NCI-H2196 (cell line): ENCODE measurements at regions not wholly inside any gene's neighbourhood (a gene's known extent, or its start where the extent isn't known, plus 50 kb on each side); places are given as distances from the start of the nearest gene placed in this dataset.
A peak's percentile ranks its signal among the peaks of the same experiment; 100 is the strongest.
"Not testable (repeated sequence)": the region's sequence is repeated elsewhere in the genome, so short reads cannot be mapped to it uniquely, and the experiment has no call there.

ENCODE experiments used
- DNase-seq: peaks from one replicate; lab custom pipeline; 2025; ENCODE audit not compliant: unreplicated experiment; lab: John Stamatoyannopoulos, UW

DNA sequence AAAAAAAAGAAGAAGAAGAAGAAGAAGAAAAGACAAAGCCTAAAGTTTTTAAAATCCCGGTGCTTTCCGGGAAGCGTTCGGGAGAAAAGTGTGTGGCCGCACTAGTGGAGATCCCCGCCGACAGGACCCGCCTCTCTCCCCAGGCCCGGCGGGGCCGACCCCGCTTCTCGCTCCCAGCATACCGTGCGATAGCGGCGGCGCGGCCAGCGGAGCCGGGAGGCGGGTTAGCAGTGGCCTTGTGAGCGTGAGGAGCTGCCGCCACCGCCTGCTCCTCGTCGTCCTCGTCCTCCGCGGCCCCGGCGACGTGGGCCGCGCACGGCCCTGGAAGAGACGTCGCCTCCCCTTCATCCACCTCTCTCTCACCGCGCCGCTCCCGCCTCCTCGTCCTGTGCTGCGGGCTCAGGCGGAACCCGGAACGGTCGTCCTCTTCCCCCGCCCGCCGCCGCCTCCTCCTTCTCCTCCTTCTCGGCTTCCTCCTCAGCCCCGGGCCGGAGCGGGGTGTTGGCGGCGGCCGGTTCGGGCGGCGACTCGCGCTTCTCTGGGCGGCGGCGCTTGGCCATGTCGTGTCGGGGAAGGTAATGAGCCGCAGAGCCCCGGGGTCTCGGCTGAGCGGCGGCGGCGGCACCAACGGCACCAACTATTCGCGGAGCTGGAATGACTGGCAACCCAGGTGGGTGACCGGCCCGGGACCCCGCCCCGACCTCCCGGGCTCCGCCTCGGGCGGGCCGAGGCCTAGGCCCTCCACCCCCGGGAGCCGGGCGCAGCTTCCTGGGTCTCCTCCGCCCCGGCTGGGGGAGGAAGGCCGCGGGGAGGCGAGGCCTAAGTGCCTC, 62.6 kb upstream of the CDR2 start:
- DNase-seq, result peak; percentile 50

DNA sequence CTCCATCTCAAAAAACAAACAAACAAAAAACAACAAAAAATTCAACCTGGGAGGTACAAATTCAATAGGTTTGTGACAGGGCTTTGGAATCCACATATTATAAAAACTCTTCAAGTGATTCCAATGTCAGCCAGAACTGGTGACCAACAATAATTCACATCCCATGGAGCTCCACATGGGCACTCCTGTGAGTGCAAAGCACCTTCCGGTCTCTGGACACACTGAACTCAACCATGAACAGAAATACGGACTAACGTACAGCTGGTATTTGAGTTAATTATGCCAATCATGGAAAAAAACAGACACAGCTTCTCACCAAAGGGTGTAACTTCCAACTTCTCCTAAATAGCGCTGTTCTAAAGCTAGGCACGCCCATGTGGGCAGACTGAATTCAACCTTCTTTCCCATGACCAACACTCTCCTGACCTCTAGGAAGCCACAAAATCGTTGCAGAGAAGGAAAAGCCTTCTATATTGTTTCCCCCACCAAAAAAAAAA, 62.0 kb upstream of the CDR2 start:
- not testable (repeated sequence) for DNase-seq

DNA sequence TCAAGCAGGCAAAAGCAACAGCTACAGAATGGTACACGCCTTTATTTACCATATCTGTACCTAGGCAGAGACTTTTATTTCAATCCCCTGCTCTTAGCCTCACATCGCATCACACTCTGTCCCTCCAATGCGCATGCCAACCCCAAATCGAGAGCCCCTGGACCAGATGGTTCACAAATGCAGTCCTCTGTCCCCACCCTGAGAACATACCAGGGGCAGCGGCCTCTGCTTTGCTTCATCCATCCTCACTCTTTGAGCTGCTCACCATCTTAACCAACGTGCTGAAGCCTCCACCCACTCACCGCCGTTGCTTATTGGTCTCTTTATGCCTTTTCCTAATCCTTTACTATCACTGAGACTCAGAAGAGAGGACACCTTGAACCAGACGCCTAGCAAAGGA, 56.9 kb upstream of the CDR2 start:
- not testable (repeated sequence) for DNase-seq

DNA sequence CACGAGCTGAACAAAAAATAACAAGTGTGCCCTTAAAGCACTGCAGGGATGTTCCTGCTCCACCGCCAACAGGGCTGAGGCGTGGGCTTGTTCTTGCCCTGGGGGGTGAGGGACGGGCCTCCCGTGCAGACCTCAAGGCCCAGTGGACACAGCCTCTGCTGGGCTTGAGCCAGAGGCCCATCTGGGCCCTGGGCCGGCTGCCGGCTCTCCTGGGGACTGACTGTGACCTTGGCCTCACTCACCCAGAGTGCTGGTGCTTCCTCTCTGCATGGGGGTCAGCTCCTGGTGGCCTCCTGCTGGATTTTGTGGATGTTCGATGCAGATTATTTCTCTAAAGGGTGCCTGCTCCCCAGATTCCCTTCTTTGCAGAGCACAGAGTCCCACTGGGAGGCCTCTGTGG, 54.2 kb upstream of the CDR2 start:
- DNase-seq, result no peak

DNA sequence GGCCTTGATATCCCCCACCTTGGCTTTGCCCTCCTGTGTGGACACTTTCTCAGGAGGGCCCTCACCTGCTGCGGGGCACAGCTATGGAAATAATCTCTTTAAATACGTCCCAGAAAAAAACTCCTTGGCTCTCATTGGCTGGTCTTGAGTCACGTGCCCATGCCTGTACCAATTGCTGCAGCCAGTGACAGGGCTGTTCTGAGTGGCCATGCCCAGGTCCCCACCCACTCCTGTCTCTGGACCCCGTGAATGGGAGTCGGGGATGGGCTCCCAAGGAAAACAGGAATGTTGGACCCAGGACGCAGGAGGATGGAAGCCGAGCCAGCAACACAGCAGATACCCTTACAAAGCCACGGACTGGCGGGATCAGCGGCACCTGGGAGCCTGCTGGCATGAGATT, 53.1 kb upstream of the CDR2 start:
- DNase-seq, result no peak

DNA sequence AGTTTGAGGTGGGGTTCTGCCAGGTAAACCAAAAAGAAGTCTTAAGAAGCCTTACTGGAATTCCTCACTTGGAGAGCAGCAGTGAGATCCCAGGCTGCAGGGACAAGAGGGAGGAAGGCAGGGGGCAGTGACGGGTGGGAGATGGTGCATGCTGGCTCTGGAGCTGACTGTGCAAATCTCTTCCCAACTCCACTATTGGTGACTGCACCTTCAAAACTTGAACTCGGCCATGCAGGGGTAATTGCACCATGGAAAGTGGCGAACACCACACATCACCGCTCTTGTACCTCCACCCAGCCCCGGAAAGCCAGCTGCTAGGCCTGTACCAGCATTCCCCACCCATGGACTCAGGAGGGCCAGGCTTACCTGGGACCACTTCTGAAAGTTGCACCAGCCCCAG, 51.4 kb upstream of the CDR2 start:
- DNase-seq, result no peak

DNA sequence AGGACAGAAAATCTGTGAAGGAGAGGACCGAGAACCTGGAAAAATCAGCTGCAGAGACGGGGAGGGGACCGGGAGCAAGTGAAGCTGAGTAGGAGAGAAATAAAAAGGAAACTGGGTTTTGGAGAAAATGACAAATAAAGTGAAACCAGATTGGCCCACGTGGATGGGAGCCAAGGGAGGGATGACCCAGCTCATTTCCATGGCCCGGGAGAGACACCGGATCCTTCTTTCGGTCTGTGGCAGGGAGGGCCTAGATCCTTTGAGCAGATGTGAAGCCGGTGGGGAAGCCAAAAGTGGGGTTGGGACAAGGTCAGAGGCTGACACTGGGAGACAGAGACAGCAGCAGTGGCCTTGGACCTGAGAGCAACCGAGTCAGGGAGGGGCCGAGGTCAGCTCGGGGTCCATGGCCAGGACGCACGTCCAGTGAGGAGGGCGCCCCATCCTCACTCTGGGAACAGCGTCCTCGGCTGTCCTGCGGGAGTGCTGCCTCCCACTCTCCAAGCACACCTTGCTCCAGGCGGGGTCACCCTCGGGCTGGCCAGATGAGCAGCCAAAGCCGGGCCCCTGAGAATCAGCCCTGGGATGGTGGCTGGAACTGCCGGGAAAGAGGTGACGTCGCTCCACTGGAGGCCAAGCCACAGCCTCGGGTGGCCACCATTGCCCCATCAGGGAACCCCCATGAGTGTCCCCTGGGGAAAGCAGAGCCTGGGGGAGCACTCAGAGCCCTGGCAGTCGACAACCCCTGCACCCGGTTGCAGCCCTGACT, 50.8 kb upstream of the CDR2 start:
- no peak for DNase-seq

DNA sequence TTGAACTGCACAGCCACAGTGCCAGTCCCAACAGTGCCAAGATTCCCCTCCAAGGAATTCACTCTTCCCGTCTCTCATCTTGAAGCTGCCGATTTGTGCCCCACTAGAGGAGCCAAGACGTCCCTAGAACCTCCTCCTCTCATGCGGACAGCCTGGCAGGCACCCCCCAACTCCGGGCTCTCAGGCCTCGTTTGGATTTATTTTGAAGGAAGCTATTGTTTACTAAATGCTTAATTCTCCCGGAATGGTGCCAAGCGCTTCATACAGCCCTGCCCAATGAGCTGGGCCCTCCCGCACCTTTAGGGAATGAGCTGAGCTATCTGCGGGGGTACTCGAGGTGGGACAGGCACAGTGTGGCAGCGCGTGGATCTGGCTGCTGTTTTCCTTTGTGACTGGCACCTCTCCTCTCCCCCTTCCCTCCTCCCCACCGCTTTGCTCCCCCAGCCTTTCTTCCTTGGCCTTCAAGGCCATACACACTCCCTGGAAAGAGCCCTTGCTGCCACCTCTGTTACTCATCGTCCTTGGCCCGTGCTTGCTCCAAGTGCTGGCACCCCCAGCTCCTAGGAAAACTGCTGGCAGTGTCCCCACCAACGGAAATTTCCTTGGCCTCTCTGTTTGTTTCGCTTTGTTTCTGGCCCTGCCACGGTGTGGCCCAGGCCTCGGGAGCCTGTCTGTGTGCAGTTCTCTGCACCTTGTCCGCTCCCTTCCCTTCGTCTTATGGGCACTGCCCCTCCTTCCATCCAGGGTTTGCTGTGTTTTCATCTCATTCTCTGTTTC, 49.9 kb upstream of the CDR2 start:
- DNase-seq, result no peak
